ENCODE measurements at regions not wholly inside any gene's neighbourhood (a gene's known extent, or its start where the extent isn't known, plus 50 kb on each side); places are given as distances from the start of the nearest gene placed in this dataset.
A peak's percentile ranks its signal among the peaks of the same experiment; 100 is the strongest.

- Histone ChIP-seq H3K4me1 (ENCODE audit: control insufficient read depth in 2 of 2, insufficient read depth in 2 of 2, low read length in 2 of 2) (peaks cover 18 to 22% of the 10 kb centered on the region in 2 donors), H3K27ac (ENCODE audit: low read depth, low read length) (no peak overlapping the region), H3K9me3 (ENCODE audit: control insufficient read depth in 2 of 3, low read length in 3 of 3) (no peaks in the 10 kb centered on the region), H3K4me3 (ENCODE audit: low read length) (no peak overlapping the region), H3K27me3 (ENCODE audit: control insufficient read depth in 2 of 2, insufficient read depth in 2 of 2, low read length in 2 of 2) (no peaks in the 10 kb centered on the region), H3K36me3 (ENCODE audit: control insufficient read depth in 2 of 3, insufficient read depth in 3 of 3, low read length in 3 of 3) (no peaks in the 10 kb centered on the region)
- H3K9me3 Mint-ChIP-seq, result peaks cover 0 to 3% (median 0%) of the 10 kb centered on the region in 11 donors
- intact Hi-C loops (cut with micrococcal nuclease), result no loop called here
- peak overlapping the region in 4 of 9 donors; percentile 3 to 76 (median 22) for H3K27ac Mint-ChIP-seq
- H3K4me1 Mint-ChIP-seq, result peaks cover 22 to 61% (median 53%) of the 10 kb centered on the region in 7 donors
- CTCF ChIA-PET, result no interaction called here
- H3K36me3 Mint-ChIP-seq, result peaks cover 0 to 4% (median 0%) of the 10 kb centered on the region in 5 donors
- ATAC-seq (no peak), DNase-seq (no peak)
- POLR2A ChIA-PET, result no interaction called here
- H3K27me3 Mint-ChIP-seq, result peaks cover 0 to 5% (median 0%) of the 10 kb centered on the region in 5 donors
- peak overlapping the region in 5 of 10 donors; percentile 15 to 41 (median 18) for H3K4me3 Mint-ChIP-seq
These were observed 217.0 kb downstream of the PDCD6IP start for GRCh38 chr3:34015204-34016142.

DNA sequence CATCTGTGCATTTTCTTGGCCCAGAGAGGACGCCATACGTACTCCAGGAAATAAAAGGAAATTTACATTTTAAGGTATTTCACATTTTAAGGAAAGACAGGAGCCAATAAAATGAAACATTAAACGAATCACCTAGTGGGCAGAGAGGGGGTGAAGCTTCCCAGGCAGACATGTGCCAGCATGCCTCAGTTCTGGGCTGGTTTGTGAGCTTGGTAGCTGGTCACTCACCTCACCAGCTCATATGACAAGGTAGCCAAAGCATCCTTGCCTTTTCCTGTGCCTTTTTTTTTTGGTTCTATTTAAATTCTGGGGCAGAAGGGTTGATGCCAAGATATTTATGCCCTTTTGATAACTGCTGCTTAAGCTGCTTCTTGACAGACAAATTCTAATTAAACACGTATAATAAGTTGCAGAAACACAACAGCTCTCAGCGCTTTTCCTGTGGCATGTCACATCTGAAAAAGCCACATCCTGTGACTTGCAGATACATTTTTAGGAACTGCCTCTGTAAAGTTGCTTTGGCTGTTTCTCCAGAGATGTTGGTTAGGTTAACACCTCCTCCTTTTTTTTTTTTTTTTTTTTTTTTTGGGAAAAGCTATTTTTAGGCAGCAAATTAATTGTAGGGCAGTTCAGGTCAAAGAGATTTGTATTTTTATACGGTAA lies 218.6 kb downstream of the PDCD6IP start:
- CTCF ChIA-PET, result interaction anchor here (0.6 kb wide), 2 partner anchors 55 to 132 kb away, joined by 3 read pairs; no protein-coding TSS in a partner anchor
- Histone ChIP-seq H3K36me3 (ENCODE audit: control insufficient read depth in 2 of 3, insufficient read depth in 3 of 3, low read length in 3 of 3) (no peaks in the 10 kb centered on the region), H3K4me1 (ENCODE audit: control insufficient read depth in 2 of 2, insufficient read depth in 2 of 2, low read length in 2 of 2) (peaks cover 18 to 22% of the 10 kb centered on the region in 2 donors), H3K27me3 (ENCODE audit: control insufficient read depth in 2 of 2, insufficient read depth in 2 of 2, low read length in 2 of 2) (no peaks in the 10 kb centered on the region), H3K4me3 (ENCODE audit: low read length) (peak overlapping the region; percentile 24), H3K27ac (ENCODE audit: low read depth, low read length) (peak overlapping the region; percentile 29), H3K9me3 (ENCODE audit: control insufficient read depth in 2 of 3, low read length in 3 of 3) (no peaks in the 10 kb centered on the region)
- peak overlapping the region; percentile 51 to 84 (median 74) for H3K4me3 Mint-ChIP-seq
- intact Hi-C loops (cut with micrococcal nuclease), result no loop called here
- DNase-seq (peak in 6 of 9 donors; percentile 14 to 66 (median 53)), ATAC-seq (peak; percentile 60)
- peaks cover 23 to 74% (median 66%) of the 10 kb centered on the region in 7 donors for H3K4me1 Mint-ChIP-seq
- H3K9me3 Mint-ChIP-seq, result peaks cover 0 to 3% (median 0%) of the 10 kb centered on the region in 11 donors
- POLR2A ChIA-PET, result no interaction called here
- peaks cover 0 to 4% (median 0%) of the 10 kb centered on the region in 5 donors for H3K36me3 Mint-ChIP-seq
- H3K27me3 Mint-ChIP-seq, result peaks cover 0 to 5% (median 0%) of the 10 kb centered on the region in 5 donors
- peak overlapping the region; percentile 65 to 91 (median 79) for H3K27ac Mint-ChIP-seq

DNA sequence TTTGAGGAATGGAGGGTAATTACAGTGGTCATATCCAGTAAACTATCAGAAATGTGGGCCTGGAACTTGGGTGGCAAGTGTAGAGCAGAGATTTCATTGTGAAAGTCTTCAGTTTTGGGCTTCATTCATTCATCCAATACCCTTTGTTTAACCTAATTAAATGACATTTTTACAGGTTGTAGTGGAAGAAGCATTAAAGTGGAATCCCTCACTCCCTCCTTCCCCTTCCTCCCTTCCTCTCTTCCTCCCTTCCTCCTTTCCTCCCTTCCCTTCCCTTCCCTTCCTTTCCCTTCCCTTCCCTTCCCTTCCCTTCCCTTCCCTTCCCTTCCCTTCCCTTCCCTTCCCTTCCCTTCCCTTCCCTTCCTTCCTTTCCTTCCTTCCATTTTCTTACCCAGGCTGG lies 219.3 kb downstream of the PDCD6IP start:
- intact Hi-C loops (cut with micrococcal nuclease), result no loop called here
- Histone ChIP-seq H3K27me3 (ENCODE audit: control insufficient read depth in 2 of 2, insufficient read depth in 2 of 2, low read length in 2 of 2) (no peaks in the 10 kb centered on the region), H3K36me3 (ENCODE audit: control insufficient read depth in 2 of 3, insufficient read depth in 3 of 3, low read length in 3 of 3) (no peaks in the 10 kb centered on the region), H3K27ac (ENCODE audit: low read depth, low read length) (no peak overlapping the region), H3K4me1 (ENCODE audit: control insufficient read depth in 2 of 2, insufficient read depth in 2 of 2, low read length in 2 of 2) (peaks cover 18 to 22% of the 10 kb centered on the region in 2 donors), H3K4me3 (ENCODE audit: low read length) (no peak overlapping the region), H3K9me3 (ENCODE audit: control insufficient read depth in 2 of 3, low read length in 3 of 3) (no peaks in the 10 kb centered on the region)
- no peak for ATAC-seq
- DNase-seq, result no peak
- H3K9me3 Mint-ChIP-seq, result peaks cover 0 to 3% (median 0%) of the 10 kb centered on the region in 11 donors
- H3K27me3 Mint-ChIP-seq, result peaks cover 0 to 5% (median 0%) of the 10 kb centered on the region in 5 donors
- ChIA-PET POLR2A (interaction anchor here (1.3 kb wide), 1 partner anchor 21 kb away, joined by 3 read pairs; no protein-coding TSS in a partner anchor), CTCF (interaction anchor here (0.6 kb wide), 1 partner anchor 133 kb away, joined by 3 read pairs; no protein-coding TSS in a partner anchor)
- H3K36me3 Mint-ChIP-seq, result peaks cover 0 to 4% (median 0%) of the 10 kb centered on the region in 5 donors
- peak overlapping the region in 8 of 10 donors; percentile 44 to 84 (median 74) for H3K4me3 Mint-ChIP-seq
- peak overlapping the region; percentile 48 to 91 (median 79) for H3K27ac Mint-ChIP-seq
- peaks cover 22 to 74% (median 66%) of the 10 kb centered on the region in 7 donors for H3K4me1 Mint-ChIP-seq

- Mint-ChIP-seq H3K4me1 (peaks cover 22 to 74% (median 66%) of the 10 kb centered on the region in 7 donors), H3K9me3 (peaks cover 0 to 3% (median 0%) of the 10 kb centered on the region in 11 donors), H3K27ac (peak overlapping the region in 1 of 9 donors; percentile 66), H3K27me3 (peaks cover 0 to 5% (median 0%) of the 10 kb centered on the region in 5 donors), H3K4me3 (no peak overlapping the region), H3K36me3 (peaks cover 0 to 4% (median 0%) of the 10 kb centered on the region in 5 donors)
- CTCF ChIA-PET, result no interaction called here
- intact Hi-C loops (cut with micrococcal nuclease), result no loop called here
- Histone ChIP-seq H3K9me3 (ENCODE audit: control insufficient read depth in 2 of 3, low read length in 3 of 3) (no peaks in the 10 kb centered on the region), H3K36me3 (ENCODE audit: control insufficient read depth in 2 of 3, insufficient read depth in 3 of 3, low read length in 3 of 3) (no peaks in the 10 kb centered on the region), H3K4me1 (ENCODE audit: control insufficient read depth in 2 of 2, insufficient read depth in 2 of 2, low read length in 2 of 2) (peaks cover 18 to 22% of the 10 kb centered on the region in 2 donors), H3K27me3 (ENCODE audit: control insufficient read depth in 2 of 2, insufficient read depth in 2 of 2, low read length in 2 of 2) (no peaks in the 10 kb centered on the region), H3K4me3 (ENCODE audit: low read length) (no peak overlapping the region), H3K27ac (ENCODE audit: low read depth, low read length) (no peak overlapping the region)
- POLR2A ChIA-PET, result interaction anchor here (0.6 to 1.3 kb wide), 2 partner anchors 20 to 46 kb away, joined by 3 read pairs; no protein-coding TSS in a partner anchor
- DNase-seq (no peak), ATAC-seq (no peak)
These were observed 220.7 kb downstream of the PDCD6IP start for GRCh38 chr3:34019158-34019557.

DNA sequence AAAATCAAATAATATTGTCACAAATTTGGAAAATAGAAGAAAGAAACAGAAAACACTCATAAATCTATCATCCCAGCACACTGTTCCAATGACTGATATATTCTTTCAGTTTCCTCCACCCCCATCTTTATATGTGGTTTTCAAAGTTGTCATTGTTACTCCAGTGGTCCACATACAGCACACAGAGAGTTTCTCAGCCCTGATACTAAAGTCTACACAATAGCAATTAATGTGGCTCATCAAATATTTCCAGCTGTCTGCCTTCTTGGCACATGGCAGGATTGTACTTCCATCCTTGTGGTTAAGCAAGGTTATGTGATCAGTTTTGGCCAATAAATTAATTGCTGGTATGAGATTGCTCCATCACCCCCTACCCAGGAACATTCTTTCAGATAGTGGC lies 221.7 kb downstream of the PDCD6IP start:
- peaks cover 18 to 22% of the 10 kb centered on the region in 2 donors for H3K4me1 ChIP-seq (ENCODE audit: control insufficient read depth in 2 of 2, insufficient read depth in 2 of 2, low read length in 2 of 2)
- H3K4me3 Mint-ChIP-seq, result peak overlapping the region in 3 of 10 donors; percentile 2 to 29 (median 3)
- DNase-seq (no peak), ATAC-seq (no peak)
- H3K27me3 ChIP-seq (ENCODE audit: control insufficient read depth in 2 of 2, insufficient read depth in 2 of 2, low read length in 2 of 2), result no peaks in the 10 kb centered on the region
- H3K4me1 Mint-ChIP-seq, result peaks cover 22 to 66% (median 57%) of the 10 kb centered on the region in 7 donors
- POLR2A ChIA-PET, result no interaction called here
- H3K27me3 Mint-ChIP-seq, result peaks cover 0 to 5% (median 0%) of the 10 kb centered on the region in 5 donors
- H3K36me3 Mint-ChIP-seq, result peaks cover 0 to 4% (median 0%) of the 10 kb centered on the region in 5 donors
- no peak overlapping the region for H3K27ac ChIP-seq (ENCODE audit: low read depth, low read length)
- peaks cover 0 to 3% (median 0%) of the 10 kb centered on the region in 11 donors for H3K9me3 Mint-ChIP-seq
- intact Hi-C loops (cut with micrococcal nuclease), result no loop called here
- CTCF ChIA-PET, result no interaction called here
- peak overlapping the region in 2 of 9 donors; percentile 1 to 46 for H3K27ac Mint-ChIP-seq
- H3K9me3 ChIP-seq (ENCODE audit: control insufficient read depth in 2 of 3, low read length in 3 of 3), result no peaks in the 10 kb centered on the region
- H3K36me3 ChIP-seq (ENCODE audit: control insufficient read depth in 2 of 3, insufficient read depth in 3 of 3, low read length in 3 of 3), result no peaks in the 10 kb centered on the region
- no peak overlapping the region for H3K4me3 ChIP-seq (ENCODE audit: low read length)

All from naive thymus-derived CD4-positive, alpha-beta T cell (primary cell).